Left ventricle myocardium superior (tissue), 1 donor: ENCODE measurements at regions not wholly inside any gene's neighbourhood (a gene's known extent, or its start where the extent isn't known, plus 50 kb on each side); places are given as distances from the start of the nearest gene placed in this dataset.

Source experiments
- ATAC-seq: fragments of 200-7000 bp; cut with Tn5 transposase; one replicate; pipeline ENCODE4 v1.9.1; 2020; ENCODE audit warnings: mild to moderate bottlenecking, moderate library complexity
- DNase-seq: peaks from one replicate; pipeline ENCODE4 v3.0.0-alpha.2; 2020
- intact Hi-C: fragments of 100-400 bp; cut with micrococcal nuclease; formaldehyde crosslinking; loops from one replicate; pipeline ENCODE4 v1.11.0; 2022
- donor health status: DM: no; HTN: yes; CAD: no; lungs with severe emphysema.

- DNase-seq (no peak), ATAC-seq (no peak)
- intact Hi-C loops = no loop called here
Measured at GRCh38 chr11:19506816-19507486, 205.7 kb upstream of the NAV2 start.

GRCh38 chr11:19502691-19503253 lies 209.9 kb upstream of the NAV2 start:
- no peak for ATAC-seq
- intact Hi-C loops = no loop called here

GRCh38 chr11:19501631-19502030 lies 211.0 kb upstream of the NAV2 start:
- ATAC-seq = no peak
- DNase-seq = no peak
- intact Hi-C loops = no loop called here

More at GRCh38 chr11:19502691-19503253, 209.9 kb upstream of the NAV2 start:
- DNase-seq = no peak

- ATAC-seq (peak; percentile 55), DNase-seq (no peak)
- intact Hi-C loops = no loop called here
Measured at GRCh38 chr11:19499999-19500398, 212.6 kb upstream of the NAV2 start.

- no peak for DNase-seq
- no peak for ATAC-seq
- intact Hi-C loops = no loop called here
Measured at GRCh38 chr11:19499026-19499669, 213.5 kb upstream of the NAV2 start.

- no peak for DNase-seq
- ATAC-seq = no peak
- intact Hi-C loops = no loop called here
Measured at GRCh38 chr11:19493446-19494213, 219.0 kb upstream of the NAV2 start.

- DNase-seq (no peak), ATAC-seq (no peak)
- intact Hi-C loops = no loop called here
Measured at GRCh38 chr11:19482319-19483100, 230.1 kb upstream of the NAV2 start.

GRCh38 chr11:19480540-19480939 lies 232.1 kb upstream of the NAV2 start:
- intact Hi-C loops = no loop called here

DNA sequence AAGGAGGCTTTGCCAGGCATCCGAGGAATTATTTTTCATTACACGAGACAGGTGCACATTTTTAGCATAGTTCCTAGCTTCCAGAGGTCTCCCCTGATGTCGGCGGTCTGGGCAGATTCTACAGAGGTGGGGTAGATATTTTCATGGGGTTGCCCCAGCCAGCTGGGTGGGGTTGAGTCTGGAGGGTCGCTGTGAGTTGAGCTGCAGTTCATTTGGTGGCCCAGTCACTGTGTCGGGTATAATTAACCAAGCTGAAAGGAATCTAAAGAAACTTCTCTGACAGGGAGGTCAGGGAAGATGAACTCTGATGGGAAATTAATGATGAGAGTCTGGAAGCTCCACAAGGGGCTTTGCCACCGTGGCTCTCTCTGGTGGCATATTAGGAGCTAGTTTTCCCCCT lies 233.7 kb upstream of the NAV2 start:
- ATAC-seq (no peak), DNase-seq (no peak)
- intact Hi-C loops = no loop called here

More at GRCh38 chr11:19480540-19480939, 232.1 kb upstream of the NAV2 start:
- no peak for DNase-seq
- ATAC-seq = no peak

DNA sequence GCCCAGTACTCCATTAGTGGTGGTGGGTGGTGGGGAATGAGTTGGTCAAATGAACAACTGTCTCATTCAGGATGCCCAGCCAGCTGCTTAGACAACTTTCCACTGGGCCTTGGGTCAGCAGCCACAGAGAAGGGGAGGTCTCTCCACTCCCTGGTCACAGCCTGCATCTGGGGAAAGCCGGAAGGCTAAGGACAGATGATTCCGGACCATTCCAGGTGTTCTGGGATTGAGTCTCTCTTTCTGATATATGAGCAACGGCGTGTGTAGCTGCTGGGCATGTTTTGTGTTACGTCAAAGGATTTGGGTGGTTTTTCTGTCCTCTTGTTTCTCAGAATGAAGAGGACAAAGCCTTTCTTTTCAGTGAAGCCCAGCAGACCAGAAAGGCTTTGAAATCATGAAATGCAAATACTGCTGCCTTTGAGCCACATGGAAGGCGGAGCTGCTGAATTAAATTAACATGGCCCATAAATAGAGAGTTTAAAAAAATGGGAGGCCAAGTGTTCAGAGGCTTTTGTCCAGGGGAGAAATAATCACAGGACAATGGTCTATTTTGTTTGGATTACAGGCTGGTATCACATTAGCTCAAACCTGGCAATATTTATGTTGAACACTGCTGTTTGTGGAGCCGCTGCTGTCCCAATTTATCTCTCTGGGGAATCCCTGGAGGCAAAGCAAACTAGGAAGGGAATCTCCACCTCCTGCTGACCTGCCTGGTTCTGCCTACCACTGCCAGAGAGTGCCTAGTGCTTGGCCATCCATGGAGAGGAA lies 234.4 kb upstream of the E2F8 start:
- no peak for ATAC-seq
- intact Hi-C loops = no loop called here

DNA sequence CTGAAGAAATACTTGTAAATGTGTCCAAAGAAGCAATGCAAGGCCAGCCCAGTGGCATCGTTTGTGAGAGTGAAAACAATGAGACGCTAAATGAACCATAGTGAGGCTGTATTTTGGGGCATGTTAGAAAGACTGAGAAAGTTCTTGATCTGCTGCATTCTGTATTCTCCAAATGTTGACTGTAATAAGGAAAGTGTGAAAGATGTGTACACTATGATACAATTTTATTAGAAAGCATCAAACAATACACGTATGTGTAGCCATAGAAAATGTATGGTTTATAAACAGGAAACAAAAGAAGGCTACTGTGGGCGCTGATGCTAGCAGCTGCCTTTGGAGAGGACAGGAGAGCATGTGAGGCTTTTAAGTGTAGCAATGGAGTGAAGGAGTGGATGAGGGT lies 233.5 kb upstream of the E2F8 start:
- DNase-seq = no peak
- intact Hi-C loops = no loop called here
- ATAC-seq = no peak

More for the DNA sequence above, 234.4 kb upstream of the E2F8 start:
- DNase-seq = no peak

- intact Hi-C loops = no loop called here
- no peak for DNase-seq
- no peak for ATAC-seq
Measured at GRCh38 chr11:19472679-19473078, 231.9 kb upstream of the E2F8 start.

GRCh38 chr11:19467904-19468303 lies 227.2 kb upstream of the E2F8 start:
- DNase-seq (no peak), ATAC-seq (no peak)
- intact Hi-C loops = no loop called here

GRCh38 chr11:19466314-19466713 lies 225.6 kb upstream of the E2F8 start:
- no peak for DNase-seq
- intact Hi-C loops = no loop called here
- no peak for ATAC-seq

DNA sequence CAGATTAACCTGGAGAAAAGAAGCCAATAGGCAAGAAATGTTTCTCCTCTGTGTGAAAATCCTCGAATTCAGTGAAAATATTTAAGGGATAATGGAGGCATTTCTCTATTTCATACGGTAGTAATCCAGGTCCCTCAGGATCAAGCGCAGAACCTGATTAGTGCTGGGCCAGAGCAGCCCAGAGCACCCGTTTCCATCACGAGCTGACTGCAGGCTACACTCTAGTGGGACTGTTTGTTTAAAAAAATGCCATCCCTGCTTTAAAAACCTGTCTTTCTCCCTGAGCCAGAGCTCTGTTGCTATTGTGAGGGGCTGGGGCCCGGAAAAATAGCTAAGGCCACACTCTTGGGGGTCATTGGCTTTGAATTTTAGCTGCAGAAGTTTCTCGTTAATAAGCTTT lies 223.2 kb upstream of the E2F8 start:
- intact Hi-C loops = no loop called here
- DNase-seq (no peak), ATAC-seq (no peak)

GRCh38 chr11:19460718-19461405 lies 220.1 kb upstream of the E2F8 start:
- intact Hi-C loops = no loop called here
- peak; percentile 49 for ATAC-seq
- DNase-seq = peak; percentile 42

- ATAC-seq = no peak
- intact Hi-C loops = no loop called here
Measured at GRCh38 chr11:19459240-19459639, 218.5 kb upstream of the E2F8 start.

DNA sequence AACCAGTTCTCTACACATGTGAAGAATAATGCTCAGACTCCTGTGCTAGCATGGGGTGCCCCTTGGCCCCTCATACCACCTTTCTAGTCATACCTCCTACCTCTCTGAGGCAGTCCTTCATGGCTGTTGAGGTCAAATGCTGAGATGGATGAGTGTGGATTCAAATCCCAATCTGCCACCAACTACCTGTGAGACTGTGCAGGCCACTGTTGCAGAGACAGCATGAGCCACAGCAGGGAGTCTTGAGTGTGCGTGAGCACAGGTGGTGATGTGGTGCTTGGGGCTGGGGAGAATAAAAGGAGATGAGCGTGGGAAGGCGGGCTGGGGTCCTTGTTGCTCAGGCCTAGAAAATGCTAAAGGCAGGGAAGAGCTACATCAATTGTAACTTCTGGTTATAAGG lies 218.0 kb upstream of the E2F8 start:
- no peak for DNase-seq
- intact Hi-C loops = no loop called here
- no peak for ATAC-seq

More at GRCh38 chr11:19459240-19459639, 218.5 kb upstream of the E2F8 start:
- no peak for DNase-seq
